Stimulated activated CD4-positive, alpha-beta T cell treated with anti-CD3 and anti-CD28 coated beads, TNF-alpha, amount 100 ng/mL, for 48 hours (primary cell): ENCODE measurements at regions not wholly inside any gene's neighbourhood (a gene's known extent, or its start where the extent isn't known, plus 50 kb on each side); places are given as distances from the start of the nearest gene placed in this dataset.

ENCODE experiments used
- DNase-seq, 3 donors: peaks; one replicate each; pipeline ENCODE4 v3.0.0-alpha.2; 2020; ENCODE audit warnings: low read depth in 3 of 3

DNA sequence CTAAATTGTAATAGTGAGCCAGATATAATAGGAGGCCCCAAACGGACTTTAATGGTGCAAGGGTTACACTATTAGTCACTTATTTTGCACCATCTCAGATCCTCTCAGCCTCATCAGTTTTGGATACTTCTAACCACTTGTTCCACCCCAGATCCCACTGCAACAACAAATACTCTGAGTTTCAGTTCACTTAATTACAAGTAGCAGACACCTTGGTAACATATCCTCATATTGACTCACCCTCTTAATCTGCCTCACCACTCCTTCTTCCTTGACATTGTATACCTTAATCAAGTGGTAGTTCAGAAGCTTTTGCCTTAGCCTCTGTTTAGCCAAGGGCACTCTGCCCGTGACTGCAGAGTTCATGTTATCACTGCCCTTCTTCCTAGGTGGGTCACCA is 256.1 kb upstream of the UBASH3B start:
- DNase-seq, result no peak

DNA sequence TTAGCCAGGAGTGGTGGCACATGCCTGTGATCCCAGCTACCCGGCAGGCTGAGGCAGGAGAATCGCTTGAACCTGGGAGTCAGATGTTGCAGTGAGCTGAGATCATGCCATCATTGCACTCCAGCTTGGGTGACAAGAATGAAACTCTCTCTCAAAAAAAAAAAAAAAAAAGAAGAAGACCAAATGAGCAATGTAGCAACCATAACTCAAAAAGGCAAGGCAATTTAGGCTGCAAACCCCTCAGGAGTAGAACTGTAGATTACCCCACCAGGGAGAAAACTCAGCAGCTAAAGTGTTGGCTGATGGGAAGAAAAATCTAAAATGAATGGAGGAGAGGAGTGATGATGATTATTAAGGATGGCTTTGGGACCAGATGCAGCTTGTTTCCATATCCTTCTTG is 256.7 kb upstream of the UBASH3B start:
- DNase-seq, result no peak

DNA sequence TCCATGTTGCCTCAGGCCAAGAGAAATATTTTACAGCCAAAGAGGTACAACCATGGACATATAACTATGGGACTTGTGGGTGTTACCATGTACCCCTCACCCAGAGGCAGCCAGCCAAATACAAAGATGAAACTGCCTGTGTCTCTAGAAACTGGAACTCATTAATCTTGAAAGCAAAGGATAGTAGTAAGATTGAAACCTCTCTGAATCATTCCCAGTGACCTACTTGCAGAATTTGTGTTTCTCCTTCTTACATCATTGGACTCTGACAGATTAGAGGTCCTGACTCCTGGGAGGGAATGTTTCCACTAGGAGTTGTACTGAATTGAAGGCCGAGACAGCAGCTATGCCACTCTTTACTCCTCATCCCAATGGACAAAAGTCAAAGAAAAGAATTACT is 257.4 kb upstream of the UBASH3B start:
- DNase-seq, result no peak

DNA sequence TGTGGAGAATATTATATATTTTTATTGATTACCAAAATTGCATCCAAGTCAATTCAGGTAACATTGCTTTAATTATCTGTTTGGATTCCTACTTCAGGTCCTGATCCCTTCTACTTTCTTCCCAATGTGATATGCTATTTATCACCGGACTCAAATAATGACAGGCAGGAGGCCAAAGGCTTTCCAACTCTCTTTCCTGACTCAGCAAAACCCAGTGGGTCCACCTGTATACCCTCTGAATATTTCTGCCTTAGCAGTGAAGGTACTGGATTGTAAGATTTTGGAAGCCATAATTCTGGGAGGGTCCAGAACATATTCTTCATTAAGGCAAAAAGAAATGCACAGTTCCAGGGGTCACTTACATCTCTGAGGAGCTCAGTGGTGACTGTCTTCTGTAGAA is 260.2 kb upstream of the UBASH3B start:
- no peak for DNase-seq

DNA sequence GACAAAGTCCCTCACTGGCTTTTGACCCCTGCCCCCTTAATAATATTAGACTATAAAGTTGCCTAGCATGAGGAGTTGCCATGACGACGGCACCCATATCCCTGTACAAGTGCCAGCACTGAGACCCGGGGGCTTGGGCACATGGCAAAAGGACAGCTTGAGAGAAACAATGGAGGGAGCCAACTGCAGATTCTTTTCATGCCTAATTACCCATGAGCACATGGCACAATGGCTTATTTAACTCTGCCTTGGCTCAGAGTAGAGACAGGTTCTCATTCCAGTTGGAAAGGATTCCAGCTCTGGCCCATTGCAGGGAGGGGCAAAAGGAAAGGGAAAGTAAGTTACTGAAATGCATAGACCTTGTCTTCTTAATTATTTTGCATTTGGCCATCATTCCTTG is 261.2 kb upstream of the UBASH3B start:
- no peak for DNase-seq

DNA sequence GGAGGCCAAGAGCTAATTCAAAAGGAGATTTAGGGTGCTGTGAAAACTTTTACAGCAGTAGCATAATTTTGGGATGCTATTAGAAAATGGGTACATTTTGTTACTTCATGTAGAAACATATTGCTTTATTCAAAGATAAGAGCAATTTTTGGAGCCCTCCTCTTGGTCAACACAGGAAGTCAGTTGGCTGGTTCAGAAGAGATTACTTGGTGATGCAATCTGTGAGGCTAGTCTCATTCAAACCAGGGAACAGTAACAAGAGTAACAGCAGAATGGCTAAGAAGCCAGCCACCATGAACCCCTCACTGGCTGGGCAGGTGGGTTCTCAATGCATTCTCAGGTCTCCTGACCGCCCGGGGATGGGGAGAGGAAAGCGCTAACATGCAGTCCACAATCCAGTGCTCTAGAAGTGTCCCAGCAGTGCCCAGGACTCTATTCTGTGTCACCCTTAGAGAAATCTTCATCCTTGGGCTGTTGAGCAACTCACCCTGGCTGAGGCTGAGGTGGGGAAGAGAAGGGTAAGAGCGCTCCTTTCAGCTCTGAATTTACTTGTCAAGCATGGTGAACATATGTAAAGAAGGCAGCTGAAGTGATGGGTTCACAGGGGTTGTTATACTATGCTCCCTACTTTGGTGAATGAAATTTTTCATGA is 262.2 kb upstream of the UBASH3B start:
- no peak for DNase-seq

DNA sequence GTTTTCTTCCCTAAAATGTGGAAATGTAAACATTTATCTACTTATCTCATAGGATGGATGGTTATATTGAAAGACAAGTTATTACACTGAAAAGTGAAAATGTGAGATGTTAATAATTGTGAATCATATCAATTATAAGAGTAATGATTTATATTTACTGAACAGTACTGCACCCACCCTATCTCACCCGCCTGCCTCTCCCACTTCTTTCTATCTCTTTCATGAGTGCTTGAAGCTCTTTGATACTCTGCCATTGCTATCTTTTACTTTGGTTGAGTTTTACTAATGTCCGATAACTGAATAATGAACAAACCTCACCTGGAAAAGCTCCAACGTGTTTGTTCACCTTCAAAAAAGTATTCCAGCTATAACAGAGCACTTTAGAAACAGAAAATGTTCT is 263.0 kb upstream of the UBASH3B start:
- no peak for DNase-seq

DNA sequence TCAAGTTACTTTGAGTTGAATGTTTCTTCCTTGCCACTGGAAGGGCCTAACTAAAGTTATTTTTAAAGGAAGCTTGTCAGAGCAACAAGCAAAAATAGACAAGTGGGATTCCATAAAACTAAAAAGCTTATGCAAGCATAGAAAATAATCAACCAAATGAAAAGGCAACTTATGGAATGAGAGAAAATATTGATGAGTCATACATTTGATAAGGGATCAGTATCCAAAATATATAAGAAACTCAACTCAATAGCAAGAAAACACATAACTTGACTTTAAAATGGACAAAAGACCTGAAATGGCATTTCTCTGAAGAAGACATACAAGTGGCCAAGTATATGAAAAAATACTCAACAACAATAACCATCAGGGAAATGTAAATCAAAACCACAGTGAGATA is 264.5 kb upstream of the UBASH3B start:
- no peak for DNase-seq

DNA sequence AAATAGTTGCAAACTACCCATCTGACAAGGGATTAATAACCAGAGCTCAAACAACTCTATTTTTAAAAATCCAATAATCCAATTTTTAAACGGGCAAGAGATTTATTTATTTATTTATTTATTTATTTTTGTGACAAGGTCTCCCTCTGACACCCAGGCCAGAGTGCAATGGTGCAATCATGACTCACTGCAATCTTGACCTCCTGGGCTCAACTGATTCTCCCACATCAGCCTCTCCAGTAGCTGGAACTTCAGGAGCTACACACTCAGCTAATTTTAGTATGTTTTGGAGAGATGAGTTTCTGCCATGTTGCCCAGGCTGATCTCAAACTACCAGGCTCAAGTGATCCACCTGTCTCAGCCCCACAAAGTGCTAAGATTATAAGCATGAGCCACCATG is 267.2 kb upstream of the BLID start:
- DNase-seq, result no peak

DNA sequence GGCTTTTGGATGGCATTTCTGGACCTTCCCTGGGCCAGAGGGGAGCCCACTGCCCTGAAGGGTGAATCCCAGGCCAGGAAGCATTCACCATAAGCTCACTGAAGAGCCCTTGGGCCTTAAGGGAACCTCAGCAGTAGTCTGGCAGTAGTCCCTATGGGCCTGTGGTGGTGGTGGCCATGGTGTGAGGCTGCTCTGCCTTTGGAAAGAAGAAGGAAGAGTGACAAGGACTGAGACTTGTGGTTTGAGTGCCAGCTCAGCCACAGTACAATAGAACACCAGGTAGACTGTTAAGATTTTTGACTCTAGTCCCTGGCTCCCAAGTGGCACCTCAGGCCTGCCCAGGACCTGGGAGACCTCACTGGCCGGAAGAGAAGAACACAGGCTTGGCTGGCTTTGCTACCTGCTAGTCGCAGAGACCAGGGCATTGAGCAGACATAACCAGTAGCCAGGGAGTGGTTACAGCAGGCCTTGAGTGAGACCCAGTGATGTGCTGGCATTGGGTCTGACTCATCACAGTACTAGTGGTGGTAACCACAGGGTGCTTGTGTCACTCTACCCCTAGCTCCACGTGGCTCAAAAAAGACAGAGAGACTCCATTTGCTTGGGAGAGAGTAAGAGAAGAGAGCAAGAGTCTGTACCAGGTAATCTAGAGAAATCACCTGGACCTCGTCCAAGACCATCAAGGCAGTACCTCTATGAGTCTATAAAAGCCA is 259.8 kb upstream of the BLID start:
- DNase-seq, result no peak

DNA sequence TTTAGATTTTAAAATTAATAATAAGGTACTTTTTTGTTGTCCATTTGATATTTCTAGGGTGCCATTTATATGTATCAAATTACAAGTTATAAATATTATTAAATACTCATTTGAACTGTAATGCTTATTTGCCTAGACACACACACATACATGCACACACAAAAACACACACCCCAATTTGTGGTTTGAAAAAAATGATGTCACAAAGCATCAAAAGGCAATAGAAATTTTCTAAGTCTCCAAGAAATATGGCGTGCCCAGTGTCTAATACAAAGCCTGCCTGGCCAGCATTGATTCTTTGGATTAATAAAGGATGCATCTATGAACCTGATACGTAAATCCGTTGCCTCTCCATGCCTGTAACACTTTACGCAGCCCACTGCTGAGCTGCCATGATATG is 252.8 kb upstream of the BLID start:
- no peak for DNase-seq

DNA sequence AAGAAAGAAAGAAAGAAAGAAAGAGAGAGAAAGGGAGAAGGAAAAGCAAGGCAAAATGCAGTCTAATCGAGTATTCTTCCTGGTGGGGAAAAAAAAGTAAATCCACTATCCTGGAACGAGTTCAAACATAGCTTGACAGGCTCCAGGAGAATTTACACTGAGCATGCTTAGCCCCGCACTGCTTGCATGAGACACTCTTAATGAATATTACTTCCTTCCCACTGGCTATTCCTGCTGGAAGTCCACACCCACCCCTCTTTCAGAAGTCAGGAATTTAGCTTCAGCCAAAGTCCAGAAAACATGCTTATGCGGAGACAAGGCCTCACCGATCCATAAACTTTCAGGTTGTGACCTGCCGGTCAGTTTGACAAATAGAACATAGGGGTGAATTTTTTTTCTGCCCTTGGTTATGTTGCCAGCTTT is 251.8 kb upstream of the BLID start:
- DNase-seq, result no peak

DNA sequence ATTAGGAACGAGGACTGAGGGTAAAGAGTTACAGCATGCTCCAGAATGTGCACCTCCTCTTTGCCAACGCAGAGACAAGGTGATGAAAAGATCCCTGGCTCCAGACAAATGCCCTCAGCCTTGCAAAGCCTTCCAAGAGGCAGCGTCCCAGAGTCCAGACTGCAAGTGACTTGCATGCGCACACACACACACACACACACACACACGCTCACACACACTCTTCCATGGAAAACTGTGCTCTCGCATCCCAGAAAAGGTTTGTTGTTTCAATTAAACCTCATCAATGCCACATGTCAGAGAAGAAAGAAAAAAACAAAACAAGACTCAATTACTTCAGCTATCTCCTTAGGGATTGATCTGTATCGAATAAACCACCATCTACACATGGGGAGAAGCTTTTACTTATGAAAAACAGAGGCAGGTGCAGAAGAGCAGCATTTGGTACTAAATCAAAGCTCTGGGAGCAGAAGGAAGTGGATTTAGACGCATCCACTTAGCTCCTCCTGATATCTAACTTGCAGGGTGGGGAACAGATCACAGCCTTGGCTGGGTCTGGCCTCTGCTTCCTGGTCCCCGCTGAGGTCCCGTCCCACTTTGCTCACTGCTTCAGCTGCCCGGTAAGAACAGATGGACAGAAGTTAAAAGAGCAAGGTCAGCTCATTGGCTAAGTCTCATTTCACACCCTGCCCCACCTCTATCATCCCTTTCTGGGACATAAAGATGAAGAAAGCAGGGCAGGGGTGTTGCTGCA is 249.8 kb upstream of the BLID start:
- no peak for DNase-seq

DNA sequence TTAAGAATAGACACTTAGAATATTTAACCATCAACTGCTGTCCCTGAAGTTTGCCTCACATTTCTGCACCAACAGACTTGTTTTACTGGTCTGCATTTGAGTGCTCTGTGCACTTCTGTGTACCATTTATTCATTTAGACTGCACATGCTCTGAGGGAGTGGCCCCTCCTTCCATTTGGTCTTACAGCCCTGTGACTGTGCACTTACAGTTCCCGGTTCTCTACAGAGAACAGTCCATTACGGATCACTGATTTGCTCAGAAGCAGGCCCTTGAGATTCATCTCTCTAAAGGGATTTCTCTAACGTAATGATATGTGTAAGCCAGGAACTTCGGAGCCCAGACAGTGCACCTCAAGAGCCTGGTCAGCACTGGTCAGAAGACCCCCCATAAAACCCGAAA is 247.3 kb upstream of the BLID start:
- no peak for DNase-seq

DNA sequence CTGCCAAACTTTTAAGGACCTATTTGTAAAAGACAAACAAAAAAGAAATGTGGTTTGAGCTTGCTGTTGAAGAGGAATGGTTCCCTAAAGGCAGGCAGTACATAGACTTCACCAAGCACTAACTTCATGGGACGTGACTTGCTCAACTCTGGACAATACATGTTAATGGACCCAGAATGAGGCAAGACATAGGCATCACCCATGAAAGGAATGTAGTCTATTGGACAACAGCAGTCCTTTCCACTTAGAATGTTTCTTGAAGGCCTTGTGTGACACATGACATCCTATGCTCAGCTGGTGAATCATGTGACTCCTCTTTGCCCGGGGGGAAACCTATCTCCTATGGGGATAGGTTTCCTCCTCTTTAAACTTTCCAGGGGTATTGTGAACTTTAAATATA is 246.4 kb upstream of the BLID start:
- no peak for DNase-seq

DNA sequence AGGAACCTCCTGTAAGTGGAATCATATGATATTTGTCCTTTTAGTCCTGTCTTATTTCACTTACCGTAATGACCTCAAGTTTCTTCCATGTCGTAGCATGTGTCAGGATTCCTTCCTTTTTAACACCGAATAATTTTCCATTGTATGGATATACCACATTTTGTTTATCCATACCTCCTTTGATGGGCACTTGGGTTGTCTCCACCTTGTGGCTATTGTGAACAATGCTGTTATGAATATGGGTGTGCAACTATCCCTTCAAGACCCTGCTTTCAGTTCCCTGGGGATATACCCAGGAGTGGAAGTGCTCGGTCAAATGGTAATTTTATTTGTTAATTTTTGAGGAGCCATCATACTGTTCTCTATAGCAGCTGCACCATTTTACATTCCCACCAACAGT is 244.9 kb upstream of the BLID start:
- DNase-seq, result no peak

DNA sequence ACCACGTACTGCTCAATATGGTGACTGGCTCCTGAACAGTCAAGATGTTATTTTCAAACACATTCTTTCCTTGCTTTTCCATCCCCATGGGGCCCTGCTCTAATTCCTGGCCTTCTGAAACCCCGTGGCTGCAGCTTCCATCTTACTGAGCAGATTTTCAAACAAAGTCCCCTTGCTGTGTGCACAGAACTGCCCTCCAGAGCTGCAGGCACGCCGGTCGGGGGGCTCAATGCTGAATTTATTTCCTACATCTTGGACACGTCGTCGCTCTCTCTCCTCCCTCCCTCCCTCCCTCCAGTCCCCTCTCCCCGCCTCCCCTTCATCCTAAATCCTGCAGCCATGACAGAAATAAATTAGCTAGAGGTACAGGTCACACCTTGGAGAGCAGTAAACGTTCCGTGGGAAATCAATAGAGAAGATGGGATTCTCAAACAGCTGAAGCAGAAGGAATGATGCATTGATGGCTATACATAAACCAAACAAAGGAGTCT is 243.1 kb upstream of the BLID start:
- DNase-seq, result no peak

DNA sequence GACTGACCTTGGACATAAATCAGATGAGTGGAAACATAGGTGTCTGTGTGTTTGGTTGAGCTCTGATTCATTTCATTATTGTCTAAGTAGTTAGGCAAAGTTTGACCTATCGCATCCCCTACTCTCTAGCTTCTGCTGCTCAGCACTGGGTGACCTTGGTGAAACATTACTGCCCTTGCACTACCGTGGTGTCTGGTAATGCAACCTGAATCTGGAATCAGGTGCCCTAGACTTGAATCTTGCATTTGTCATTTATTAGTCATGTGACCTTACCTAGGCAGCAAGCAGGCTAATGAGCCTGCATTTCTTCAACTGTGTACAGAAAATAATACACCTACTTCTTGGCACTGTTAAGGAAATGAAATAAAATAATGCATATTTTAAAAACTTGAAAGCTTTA is 242.3 kb upstream of the BLID start:
- no peak for DNase-seq

DNA sequence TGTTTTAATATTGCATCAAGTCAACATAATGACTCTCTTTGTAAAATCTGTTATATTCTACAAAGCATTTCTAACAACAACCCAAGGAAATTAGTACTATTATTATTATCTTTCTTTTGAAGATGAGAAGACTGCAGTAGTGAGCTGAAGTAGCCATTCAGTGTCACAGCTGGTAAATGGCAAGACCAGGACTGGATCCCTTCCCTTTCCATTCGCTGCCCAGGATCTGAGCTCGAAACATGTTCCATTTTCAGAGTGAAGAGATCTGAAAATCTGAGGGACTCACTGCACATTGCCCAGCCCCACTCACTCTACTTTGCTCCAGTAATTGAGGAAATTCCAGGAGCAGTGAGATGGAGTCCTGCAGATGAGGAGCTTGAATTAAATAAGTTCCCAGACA is 240.0 kb upstream of the BLID start:
- DNase-seq, result no peak

DNA sequence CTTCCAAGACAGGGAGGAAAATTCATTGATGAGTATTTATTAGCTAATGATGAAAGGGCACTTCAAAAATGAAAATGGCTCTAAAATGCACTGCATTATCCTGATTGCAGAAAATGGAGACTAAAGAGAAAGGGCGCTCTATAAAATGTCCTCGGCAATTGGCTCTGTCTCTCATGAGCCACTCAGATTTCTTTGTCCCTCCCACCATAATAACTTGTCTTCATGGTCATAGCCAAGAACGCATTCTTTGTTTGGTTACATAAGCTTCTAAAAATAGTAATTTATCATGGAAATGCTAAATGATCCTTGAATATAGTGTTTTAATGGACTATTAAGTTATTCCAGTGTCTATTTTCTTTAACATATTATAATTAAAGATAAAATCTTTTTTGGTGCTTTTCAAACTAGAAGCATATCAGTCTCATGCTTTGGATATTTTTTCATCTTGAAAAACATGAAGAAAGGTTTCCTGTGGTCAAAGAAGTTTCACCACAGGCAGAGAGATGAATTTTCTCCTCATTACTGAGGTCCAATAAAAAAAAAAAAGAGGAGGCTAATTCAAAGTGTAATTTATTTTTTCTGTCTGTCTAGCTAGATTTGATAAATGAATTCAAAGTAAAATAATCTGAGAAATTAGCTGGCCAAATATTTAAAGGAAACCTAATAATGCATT is 238.1 kb upstream of the BLID start:
- no peak for DNase-seq

DNA sequence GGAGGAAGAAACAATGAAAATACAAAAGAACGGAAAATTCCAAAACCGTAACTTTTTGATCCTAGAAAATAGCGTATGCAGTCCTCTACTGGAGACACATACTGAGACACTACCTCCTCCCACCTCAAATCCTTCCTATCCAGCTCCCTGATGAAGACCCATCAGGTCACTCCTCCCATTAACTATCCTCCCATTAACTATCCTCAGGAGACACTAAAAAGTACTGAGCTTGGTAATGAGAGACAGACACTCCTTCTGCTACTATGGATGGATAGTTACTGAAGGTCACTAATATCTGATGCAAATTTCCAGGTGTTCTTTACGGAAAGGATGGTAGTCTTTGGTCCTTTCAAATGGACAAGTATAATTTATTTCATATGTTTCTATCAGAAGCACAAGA is 237.5 kb upstream of the BLID start:
- DNase-seq, result no peak

DNA sequence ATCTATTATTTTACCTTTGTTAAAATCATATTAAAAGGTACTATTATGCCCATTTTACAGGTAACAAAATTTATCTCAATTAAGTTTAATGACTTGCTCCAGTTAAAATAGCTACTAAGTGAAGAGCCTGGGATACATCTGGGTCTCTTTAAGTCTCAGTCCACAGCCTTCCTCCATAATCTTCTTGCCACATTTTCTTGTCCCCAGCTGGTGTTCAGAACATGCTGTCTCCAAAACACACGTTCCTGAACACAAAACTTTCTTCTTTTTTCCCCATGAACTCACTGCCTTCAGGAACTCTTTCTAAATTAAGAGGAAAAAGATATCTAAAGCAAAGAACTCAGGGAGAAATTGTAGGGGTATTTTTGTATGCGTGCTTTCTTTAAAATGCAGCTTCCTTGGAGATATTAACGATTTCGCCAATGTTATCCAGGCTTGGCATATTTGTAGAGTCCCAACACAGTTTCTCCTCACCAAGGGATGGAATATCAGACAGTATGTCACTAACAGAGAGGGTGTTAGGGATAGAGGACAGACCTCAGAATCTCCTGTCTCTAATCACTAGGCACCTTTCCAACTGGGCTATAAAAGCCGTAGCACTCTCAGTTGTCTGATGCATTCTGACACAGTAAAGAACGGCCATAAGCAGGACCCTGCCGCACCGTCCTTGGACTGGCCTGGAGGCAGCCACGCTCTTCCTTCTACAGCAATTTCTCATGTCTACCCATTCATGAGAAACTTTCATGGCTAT is 232.8 kb upstream of the BLID start:
- DNase-seq, result no peak
